Panc1 (cell line): ENCODE measurements at regions not wholly inside any gene's neighbourhood (a gene's known extent, or its start where the extent isn't known, plus 50 kb on each side); places are given as distances from the start of the nearest gene placed in this dataset.

Experiments used
- CTCF ChIP-seq: fragments of 450-650 bp; IDR thresholded peaks from 2 replicates; pipeline ENCODE4 v1.5.1; 2017; ENCODE audit warnings: mild to moderate bottlenecking
- POLR2AphosphoS5 ChIP-seq: IDR thresholded peaks from 2 replicates; pipeline ENCODE4 v1.6.1; 2012; ENCODE audit warnings: mild to moderate bottlenecking, low read depth, low read length, moderate library complexity

- TF ChIP-seq CTCF (no peak), POLR2AphosphoS5 (no peak)
Measured at GRCh38 chr14:100403802-100404365, 80.7 kb downstream of the SLC25A47 start.
